Fibroblast of lung (primary cell): ENCODE measurements at regions not wholly inside any gene's neighbourhood (a gene's known extent, or its start where the extent isn't known, plus 50 kb on each side); places are given as distances from the start of the nearest gene placed in this dataset.

Experiments used
- DNase-seq, 2 donors: peaks; one replicate each; pipeline versions ENCODE4 v3.0.0 to v3.0.0-alpha.2; 2010; ENCODE audit warnings: low read depth in 2 of 2
- H2AFZ ChIP-seq: 2 replicates; pipeline ENCODE4 v1.5.1; 2012; ENCODE audit warnings: low read length, control low read depth, inconsistent platforms
- H3K27ac ChIP-seq: 2 replicates; pipeline ENCODE4 v1.5.1; 2011; ENCODE audit warnings: low read length, control low read depth; ENCODE audit not compliant: insufficient read depth
- H3K27me3 ChIP-seq: 2 replicates; pipeline ENCODE4 v1.5.1; 2011; ENCODE audit warnings: mild to moderate bottlenecking, low read length; ENCODE audit not compliant: control insufficient read depth, insufficient read depth
- H3K36me3 ChIP-seq: 2 replicates; pipeline ENCODE4 v1.5.1; 2011; ENCODE audit warnings: low read length; ENCODE audit not compliant: control insufficient read depth, insufficient read depth
- H3K4me1 ChIP-seq: 2 replicates; pipeline ENCODE4 v1.5.1; 2011; ENCODE audit warnings: low read length; ENCODE audit not compliant: control insufficient read depth, insufficient read depth; ENCODE audit errors: extremely low read depth
- H3K4me2 ChIP-seq: 2 replicates; pipeline ENCODE4 v1.5.1; 2011; ENCODE audit warnings: low read length, control low read depth; ENCODE audit not compliant: insufficient read depth; ENCODE audit errors: extremely low read depth
- H3K4me3 ChIP-seq, 4 experiments: fragments of 200-600 bp in 1 of 4; sonication (generic) in 1 of 4; replicated peaks in 1 of 4; 2 replicates each; pipeline ENCODE4 v1.5.1; 2011 to 2016; ENCODE audit warnings: low read length in 4 of 4, low read depth in 3 of 4, mild to moderate bottlenecking in 3 of 4, control low read depth in 2 of 4, inconsistent platforms in 1 of 4, mixed read lengths in 1 of 4; ENCODE audit not compliant: insufficient read depth in 1 of 4; ENCODE audit errors: control extremely low read depth in 1 of 4
- H3K79me2 ChIP-seq: 2 replicates; pipeline ENCODE4 v1.5.1; 2012; ENCODE audit warnings: mild to moderate bottlenecking, low read length, inconsistent platforms; ENCODE audit not compliant: control insufficient read depth, insufficient read depth
- H3K9ac ChIP-seq: 2 replicates; pipeline ENCODE4 v1.5.1; 2011; ENCODE audit warnings: mild to moderate bottlenecking, low read length, control low read depth; ENCODE audit not compliant: insufficient read depth
- H3K9me3 ChIP-seq: 2 replicates; pipeline ENCODE4 v1.5.1; 2012; ENCODE audit warnings: low read depth, low read length; ENCODE audit not compliant: control insufficient read depth, insufficient read depth
- H4K20me1 ChIP-seq: 2 replicates; pipeline ENCODE4 v1.5.1; 2011; ENCODE audit warnings: low read length; ENCODE audit not compliant: control insufficient read depth, insufficient read depth; ENCODE audit errors: extremely low read depth
- EZH2 ChIP-seq: IDR thresholded peaks from 2 replicates; pipeline ENCODE4 v1.5.1; 2012; ENCODE audit warnings: low read length, control low read depth, mild to moderate bottlenecking; ENCODE audit errors: missing control alignments
- TF ChIP-seq, protein P1 (sequence below), 2 donors: IDR thresholded peaks in 1 of 2; conservative IDR thresholded peaks in 1 of 2; 1 replicate in 1 of 2; 2 replicates in 1 of 2; pipeline ENCODE4 v1.5.1; 2011 to 2012; ENCODE audit warnings: low read length in 2 of 2, control low read depth in 1 of 2, inconsistent platforms in 1 of 2, low read depth in 1 of 2, mild to moderate bottlenecking in 1 of 2

DNA sequence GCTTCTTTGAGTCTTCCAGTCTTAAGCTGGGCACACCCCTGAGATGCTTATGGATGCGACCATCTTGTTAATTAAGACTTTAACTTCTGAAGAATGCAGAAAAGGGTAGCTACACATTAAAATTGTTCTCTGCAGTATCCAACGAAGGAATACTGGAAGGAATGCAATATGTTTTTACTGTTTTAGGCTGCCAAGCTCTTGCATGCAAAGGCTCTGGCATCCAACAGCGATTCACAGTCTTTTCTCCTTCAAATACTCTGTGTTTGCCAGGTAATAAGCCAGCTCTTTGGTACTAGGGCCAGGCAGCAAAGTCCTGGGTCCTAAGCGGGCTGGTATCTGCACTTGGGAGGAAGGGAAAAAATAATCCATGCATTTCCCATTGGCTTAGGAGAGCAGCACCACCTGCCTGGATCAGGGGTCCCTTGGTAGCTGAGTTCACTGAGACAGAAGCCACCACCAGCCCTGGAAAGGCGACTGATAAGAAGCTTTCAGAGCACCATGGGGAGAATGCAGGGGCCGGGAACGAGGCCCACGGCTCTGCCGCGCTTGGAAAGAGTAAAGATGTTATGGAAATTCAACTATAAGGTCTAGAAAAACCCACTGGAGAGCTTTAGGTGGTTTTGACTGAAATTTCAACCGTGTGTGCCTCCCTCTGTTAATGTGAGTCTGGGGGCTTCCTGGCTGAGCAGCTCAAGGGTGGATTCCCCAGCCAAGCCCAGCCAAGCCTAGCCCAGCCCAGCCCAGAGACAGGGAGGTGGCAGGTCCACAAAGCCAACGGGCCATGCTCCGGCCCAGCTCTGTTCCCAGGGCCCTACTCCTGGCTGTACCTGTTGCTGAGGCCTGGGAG lies 67.0 kb upstream of the CCND1 start:
- Histone ChIP-seq H3K9ac (no peak overlapping the region), H3K27me3 (peaks cover 4% of the 10 kb centered on the region), H3K36me3 (no peaks in the 10 kb centered on the region), H3K9me3 (no peaks in the 10 kb centered on the region), H3K4me1 (no peaks in the 10 kb centered on the region), H3K4me3 (no peak overlapping the region), H2AFZ (no peak overlapping the region), H3K79me2 (no peaks in the 10 kb centered on the region), H4K20me1 (no peaks in the 10 kb centered on the region), H3K4me2 (no peak overlapping the region), H3K27ac (no peak overlapping the region)
- DNase-seq: no peak
- no peak for TF ChIP-seq EZH2

DNA sequence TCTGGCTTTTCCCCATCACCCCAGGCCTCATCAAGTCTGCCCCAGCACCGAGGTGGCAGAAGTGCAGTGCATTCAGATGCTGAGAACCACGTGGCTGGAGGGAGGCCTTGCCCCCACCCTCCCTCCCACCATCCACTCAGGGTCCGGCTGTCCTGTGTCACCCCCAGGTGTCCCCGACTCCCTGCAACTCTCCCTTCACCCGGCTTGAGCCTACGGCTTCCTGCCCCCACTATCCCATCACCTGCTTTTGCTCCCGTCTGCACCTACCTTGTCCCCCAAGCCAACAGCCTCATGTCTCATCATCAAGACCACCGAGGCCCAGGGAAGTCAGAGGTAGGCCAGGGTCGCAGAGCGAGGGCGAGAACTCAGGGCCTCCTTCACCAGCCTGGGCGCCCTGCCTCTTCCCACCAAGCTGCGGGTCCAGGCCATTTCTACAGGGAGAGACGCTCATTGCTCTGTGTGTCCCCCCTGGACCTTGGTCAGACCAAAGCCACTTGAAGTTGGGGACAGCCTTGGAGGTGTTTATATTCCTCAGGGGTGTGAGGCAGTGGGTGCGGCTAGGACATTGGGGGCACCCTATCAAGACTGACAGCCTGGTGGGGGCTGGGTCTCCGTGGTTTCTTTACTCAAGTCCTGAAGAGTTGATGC lies 66.2 kb upstream of the CCND1 start:
- Histone ChIP-seq H3K27ac (no peak overlapping the region), H3K4me3 (no peak overlapping the region), H2AFZ (no peak overlapping the region), H3K79me2 (no peaks in the 10 kb centered on the region), H3K4me1 (no peaks in the 10 kb centered on the region), H3K9me3 (no peaks in the 10 kb centered on the region), H3K9ac (no peak overlapping the region), H3K4me2 (no peak overlapping the region), H3K27me3 (no peaks in the 10 kb centered on the region), H4K20me1 (no peaks in the 10 kb centered on the region), H3K36me3 (no peaks in the 10 kb centered on the region)
- DNase-seq: no peak
- TF ChIP-seq EZH2: no peak
- TF ChIP-seq, protein P1, sequence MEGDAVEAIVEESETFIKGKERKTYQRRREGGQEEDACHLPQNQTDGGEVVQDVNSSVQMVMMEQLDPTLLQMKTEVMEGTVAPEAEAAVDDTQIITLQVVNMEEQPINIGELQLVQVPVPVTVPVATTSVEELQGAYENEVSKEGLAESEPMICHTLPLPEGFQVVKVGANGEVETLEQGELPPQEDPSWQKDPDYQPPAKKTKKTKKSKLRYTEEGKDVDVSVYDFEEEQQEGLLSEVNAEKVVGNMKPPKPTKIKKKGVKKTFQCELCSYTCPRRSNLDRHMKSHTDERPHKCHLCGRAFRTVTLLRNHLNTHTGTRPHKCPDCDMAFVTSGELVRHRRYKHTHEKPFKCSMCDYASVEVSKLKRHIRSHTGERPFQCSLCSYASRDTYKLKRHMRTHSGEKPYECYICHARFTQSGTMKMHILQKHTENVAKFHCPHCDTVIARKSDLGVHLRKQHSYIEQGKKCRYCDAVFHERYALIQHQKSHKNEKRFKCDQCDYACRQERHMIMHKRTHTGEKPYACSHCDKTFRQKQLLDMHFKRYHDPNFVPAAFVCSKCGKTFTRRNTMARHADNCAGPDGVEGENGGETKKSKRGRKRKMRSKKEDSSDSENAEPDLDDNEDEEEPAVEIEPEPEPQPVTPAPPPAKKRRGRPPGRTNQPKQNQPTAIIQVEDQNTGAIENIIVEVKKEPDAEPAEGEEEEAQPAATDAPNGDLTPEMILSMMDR (conservative IDR thresholded peaks at IDR 0.05 in 1 of 2, IDR thresholded peaks at IDR 0.05 in 1 of 2; ENCODE audit: low read depth in 1 of 2, low read length in 2 of 2): no peak

DNA sequence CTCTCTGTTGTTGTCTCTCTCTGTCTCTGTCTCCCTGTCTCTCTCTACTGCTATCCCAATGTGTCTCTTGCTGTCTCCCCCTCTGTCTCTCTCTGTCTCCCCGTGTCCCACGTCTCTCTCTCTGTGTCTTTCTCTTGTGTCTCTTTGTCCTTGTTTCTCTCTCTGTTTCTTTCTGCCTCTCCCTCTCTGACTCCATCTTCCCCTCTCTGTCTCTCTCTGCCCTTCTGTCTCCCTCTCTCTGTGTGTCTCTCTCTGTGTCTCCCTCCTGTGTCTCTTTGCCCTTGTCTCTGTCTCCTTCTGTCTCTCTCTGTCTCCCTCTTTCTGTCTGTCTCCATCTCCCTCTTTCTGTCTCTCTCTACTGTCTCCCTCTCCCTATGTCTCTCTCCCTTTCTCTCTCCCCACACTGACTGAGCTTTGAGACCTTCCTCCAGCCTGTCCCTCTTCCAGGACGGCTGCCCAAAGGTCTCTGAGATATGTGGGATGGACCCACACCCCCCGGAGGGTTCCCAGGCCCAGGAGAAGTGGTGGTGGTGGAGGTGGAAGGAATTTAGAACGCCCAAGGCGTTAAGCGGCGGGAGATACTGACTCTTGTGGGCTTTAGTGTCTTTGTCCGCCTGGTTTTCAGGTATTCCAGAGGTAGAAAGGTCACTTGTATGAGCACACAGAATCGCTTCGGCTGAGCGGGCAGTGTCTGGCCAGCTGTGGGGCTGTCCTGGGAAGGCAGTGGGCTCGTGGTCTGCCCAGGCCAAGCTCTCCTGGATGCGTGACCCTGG lies 65.5 kb upstream of the CCND1 start:
- Histone ChIP-seq H3K27ac (no peak overlapping the region), H2AFZ (no peak overlapping the region), H3K9ac (no peak overlapping the region), H3K79me2 (no peaks in the 10 kb centered on the region), H3K36me3 (no peaks in the 10 kb centered on the region), H3K4me3 (no peak overlapping the region), H4K20me1 (no peaks in the 10 kb centered on the region), H3K4me1 (no peaks in the 10 kb centered on the region), H3K27me3 (no peaks in the 10 kb centered on the region), H3K9me3 (no peaks in the 10 kb centered on the region), H3K4me2 (no peak overlapping the region)
- no peak for TF ChIP-seq EZH2
- TF ChIP-seq, protein P1 (conservative IDR thresholded peaks at IDR 0.05 in 1 of 2, IDR thresholded peaks at IDR 0.05 in 1 of 2; ENCODE audit: low read depth in 1 of 2, low read length in 2 of 2): no peak
- DNase-seq: no peak
